ENCODE measurements at regions not wholly inside any gene's neighbourhood (a gene's known extent, or its start where the extent isn't known, plus 50 kb on each side); places are given as distances from the start of the nearest gene placed in this dataset.

GRCh38 chr10:100659361-100660098 lies 85.9 kb upstream of the PAX2 start:
- H3K27ac ChIP-seq (ENCODE audit: extremely low read depth, low read depth, low read length): no peak overlapping the region
- H3K9me3 ChIP-seq (ENCODE audit: control insufficient read depth, insufficient read depth, low read depth, low read length): no peaks in the 10 kb centered on the region
- CTCF ChIA-PET: interaction anchor here (0.7 kb wide), 1 partner anchor 334 kb away, joined by 3 read pairs; no protein-coding TSS in a partner anchor
- H3K4me3 ChIP-seq (ENCODE audit: low read depth, low read length): no peak overlapping the region
- H3K4me1 ChIP-seq (ENCODE audit: control insufficient read depth, insufficient read depth, low read length): peaks cover 7% of the 10 kb centered on the region
- TF ChIP-seq ZNF133 (tag by site-specific recombination; IDR thresholded peaks at IDR 0.05) (no peak), ZBTB48 (tag by site-specific recombination; IDR thresholded peaks at IDR 0.05) (no peak), ZNF658 (tag by site-specific recombination; IDR thresholded peaks at IDR 0.05) (no peak), ZNF426 (tag by site-specific recombination; IDR thresholded peaks at IDR 0.05) (no peak), ZNF660 (tag by site-specific recombination; IDR thresholded peaks at IDR 0.05) (no peak), ZNF433 (tag by site-specific recombination; IDR thresholded peaks at IDR 0.05; ENCODE audit: low read depth) (no peak)
- TF ChIP-seq, protein P1, sequence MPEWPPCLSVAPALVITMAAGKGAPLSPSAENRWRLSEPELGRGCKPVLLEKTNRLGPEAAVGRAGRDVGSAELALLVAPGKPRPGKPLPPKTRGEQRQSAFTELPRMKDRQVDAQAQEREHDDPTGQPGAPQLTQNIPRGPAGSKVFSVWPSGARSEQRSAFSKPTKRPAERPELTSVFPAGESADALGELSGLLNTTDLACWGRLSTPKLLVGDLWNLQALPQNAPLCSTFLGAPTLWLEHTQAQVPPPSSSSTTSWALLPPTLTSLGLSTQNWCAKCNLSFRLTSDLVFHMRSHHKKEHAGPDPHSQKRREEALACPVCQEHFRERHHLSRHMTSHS (tag by site-specific recombination; IDR thresholded peaks at IDR 0.05): no peak
- TF ChIP-seq, protein P2, sequence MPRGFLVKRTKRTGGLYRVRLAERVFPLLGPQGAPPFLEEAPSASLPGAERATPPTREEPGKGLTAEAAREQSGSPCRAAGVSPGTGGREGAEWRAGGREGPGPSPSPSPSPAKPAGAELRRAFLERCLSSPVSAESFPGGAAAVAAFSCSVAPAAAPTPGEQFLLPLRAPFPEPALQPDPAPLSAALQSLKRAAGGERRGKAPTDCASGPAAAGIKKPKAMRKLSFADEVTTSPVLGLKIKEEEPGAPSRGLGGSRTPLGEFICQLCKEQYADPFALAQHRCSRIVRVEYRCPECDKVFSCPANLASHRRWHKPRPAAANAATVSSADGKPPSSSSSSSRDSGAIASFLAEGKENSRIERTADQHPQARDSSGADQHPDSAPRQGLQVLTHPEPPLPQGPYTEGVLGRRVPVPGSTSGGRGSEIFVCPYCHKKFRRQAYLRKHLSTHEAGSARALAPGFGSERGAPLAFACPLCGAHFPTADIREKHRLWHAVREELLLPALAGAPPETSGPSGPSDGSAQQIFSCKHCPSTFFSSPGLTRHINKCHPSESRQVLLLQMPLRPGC (tag by site-specific recombination; IDR thresholded peaks at IDR 0.05): no peak
- no peaks in the 10 kb centered on the region for H3K36me3 ChIP-seq (ENCODE audit: control insufficient read depth in 2 of 2, insufficient read depth in 1 of 2, low read length in 2 of 2)
- POLR2A ChIA-PET: no interaction called here

DNA sequence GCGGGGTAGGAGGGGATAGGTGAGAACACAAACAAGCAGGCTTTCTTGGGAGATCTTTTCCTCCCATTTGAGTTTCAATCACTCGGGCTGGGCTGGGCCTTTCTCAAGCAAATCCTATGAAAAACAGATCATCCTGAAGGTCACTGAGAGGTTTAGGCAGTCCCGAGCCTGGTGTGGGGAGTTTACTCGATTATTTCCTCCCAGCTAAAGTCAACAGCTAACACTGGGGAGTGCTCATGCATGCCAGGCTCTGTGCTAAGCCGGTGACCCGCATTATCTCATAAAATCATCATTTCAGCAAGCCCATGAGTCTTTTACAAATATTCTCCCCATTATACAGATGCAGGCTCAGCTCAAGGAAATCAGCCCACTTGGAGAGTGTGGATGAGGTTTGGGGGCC lies 85.0 kb upstream of the PAX2 start:
- CTCF ChIA-PET: interaction anchor here (0.7 to 1.0 kb wide), 2 partner anchors 84 to 335 kb away, joined by 3 to 4 read pairs; no protein-coding TSS in a partner anchor
- H3K4me1 ChIP-seq (ENCODE audit: control insufficient read depth, insufficient read depth, low read length): peaks cover 7% of the 10 kb centered on the region

GRCh38 chr10:100660945-100661344 lies 84.4 kb upstream of the PAX2 start:
- ChIA-PET CTCF (interaction anchor here (1.0 kb wide), 1 partner anchor 83 kb away, joined by 4 read pairs; no protein-coding TSS in a partner anchor), POLR2A (no interaction called here)
- no peak overlapping the region for H3K4me3 ChIP-seq (ENCODE audit: low read depth, low read length)
- no peak overlapping the region for H3K27ac ChIP-seq (ENCODE audit: extremely low read depth, low read depth, low read length)
- H3K4me1 ChIP-seq (ENCODE audit: control insufficient read depth, insufficient read depth, low read length): peaks cover 1% of the 10 kb centered on the region
- TF ChIP-seq MYNN (tag by site-specific recombination; IDR thresholded peaks at IDR 0.05; ENCODE audit: borderline replicate concordance) (no peak), SCRT1 (tag by site-specific recombination; IDR thresholded peaks at IDR 0.05; ENCODE audit: borderline replicate concordance) (no peak), ZNF658 (tag by site-specific recombination; IDR thresholded peaks at IDR 0.05) (no peak), GLIS1 (tag by site-specific recombination; IDR thresholded peaks at IDR 0.05) (no peak), ZBTB20 (tag by site-specific recombination; IDR thresholded peaks at IDR 0.05) (no peak), ZNF292 (tag by site-specific recombination; IDR thresholded peaks at IDR 0.05; ENCODE audit: borderline replicate concordance, low read depth) (no peak), ZNF701 (tag by site-specific recombination; IDR thresholded peaks at IDR 0.05) (no peak), ZNF660 (tag by site-specific recombination; IDR thresholded peaks at IDR 0.05) (no peak), ZNF112 (tag by site-specific recombination; IDR thresholded peaks at IDR 0.05) (no peak)
- no peaks in the 10 kb centered on the region for H3K36me3 ChIP-seq (ENCODE audit: control insufficient read depth in 2 of 2, insufficient read depth in 1 of 2, low read length in 2 of 2)
- no peaks in the 10 kb centered on the region for H3K9me3 ChIP-seq (ENCODE audit: control insufficient read depth, insufficient read depth, low read depth, low read length)

More for the DNA sequence above, 85.0 kb upstream of the PAX2 start:
- H3K27ac ChIP-seq (ENCODE audit: extremely low read depth, low read depth, low read length): no peak overlapping the region
- no peaks in the 10 kb centered on the region for H3K36me3 ChIP-seq (ENCODE audit: control insufficient read depth in 2 of 2, insufficient read depth in 1 of 2, low read length in 2 of 2)
- no peak for TF ChIP-seq RBAK (tag by site-specific recombination; IDR thresholded peaks at IDR 0.05)
- TF ChIP-seq ZNF184 (tag by site-specific recombination; IDR thresholded peaks at IDR 0.05): no peak
- no peak for TF ChIP-seq ZNF324 (tag by site-specific recombination; IDR thresholded peaks at IDR 0.05)
- no peak for TF ChIP-seq BCL11A (tag by site-specific recombination; IDR thresholded peaks at IDR 0.05; ENCODE audit: low read depth)
- no peak for TF ChIP-seq ZNF239 (tag by site-specific recombination; IDR thresholded peaks at IDR 0.05)
- TF ChIP-seq ZNF423 (tag by site-specific recombination; IDR thresholded peaks at IDR 0.05): no peak
- no peak for TF ChIP-seq ZNF664 (tag by site-specific recombination; IDR thresholded peaks at IDR 0.05)
- TF ChIP-seq ZNF169 (tag by site-specific recombination; IDR thresholded peaks at IDR 0.05): no peak
- TF ChIP-seq ZNF670 (tag by site-specific recombination; IDR thresholded peaks at IDR 0.05; ENCODE audit: low read depth): no peak
- no peak for TF ChIP-seq ZNF623 (tag by site-specific recombination; IDR thresholded peaks at IDR 0.05)
- no peak for TF ChIP-seq ZNF266 (tag by site-specific recombination; IDR thresholded peaks at IDR 0.05; ENCODE audit: low read depth)
- TF ChIP-seq, protein P1 (tag by site-specific recombination; IDR thresholded peaks at IDR 0.05): no peak
- TF ChIP-seq ZNF2 (tag by site-specific recombination; IDR thresholded peaks at IDR 0.05): no peak
- TF ChIP-seq ZNF350 (tag by site-specific recombination; IDR thresholded peaks at IDR 0.05): no peak
- no peak for TF ChIP-seq ZNF596 (tag by site-specific recombination; IDR thresholded peaks at IDR 0.05)
- no peak for TF ChIP-seq GLI2 (tag by site-specific recombination; IDR thresholded peaks at IDR 0.05; ENCODE audit: borderline replicate concordance, low read depth)
- POLR2A ChIA-PET: no interaction called here
- no peaks in the 10 kb centered on the region for H3K9me3 ChIP-seq (ENCODE audit: control insufficient read depth, insufficient read depth, low read depth, low read length)
- no peak overlapping the region for H3K4me3 ChIP-seq (ENCODE audit: low read depth, low read length)

Data from HEK293 (cell line).